WTC11 (cell line): ENCODE measurements at regions not wholly inside any gene's neighbourhood (a gene's known extent, or its start where the extent isn't known, plus 50 kb on each side); places are given as distances from the start of the nearest gene placed in this dataset.

ENCODE experiments used
- ATAC-seq: fragments of 200-7000 bp; cut with Tn5 transposase; 2 replicates; pipeline ENCODE4 v1.10.0; 2021; ENCODE audit warnings: mild to moderate bottlenecking, moderate library complexity
- CTCF ChIA-PET: fragments of 300-600 bp; sonication (Branson Sonifier 250); formaldehyde crosslinking; loops from one replicate; lab custom pipeline; 2021; ENCODE audit warnings: antibody characterized with exemption; lab: Charles Lee
- POLR2A ChIA-PET: fragments of 350-600 bp; sonication (Branson Sonifier 250); formaldehyde crosslinking; loops from one replicate; lab custom pipeline; 2021; ENCODE audit warnings: antibody characterized with exemption; lab: Charles Lee
- DNase-seq: peaks from one replicate; pipeline ENCODE4 v3.0.0; 2021; ENCODE audit warnings: low spot score
- H3K27ac Mint-ChIP-seq: 2 replicates; pipeline ENCODE4 v1.8.0; 2021; ENCODE audit warnings: mixed read lengths
- H3K27me3 Mint-ChIP-seq: 2 replicates; pipeline ENCODE4 v1.8.0; 2021; ENCODE audit warnings: low read depth, mild to moderate bottlenecking, moderate library complexity, mixed read lengths
- H3K36me3 Mint-ChIP-seq: 2 replicates; pipeline ENCODE4 v1.8.0; 2021; ENCODE audit warnings: mixed read lengths
- H3K4me1 Mint-ChIP-seq: 2 replicates; pipeline ENCODE4 v1.8.0; 2022; ENCODE audit warnings: mixed read lengths
- H3K4me3 Mint-ChIP-seq: 2 replicates; pipeline ENCODE4 v1.8.0; 2021; ENCODE audit warnings: mild to moderate bottlenecking, moderate library complexity, mixed read lengths
- H3K9me3 Mint-ChIP-seq: 2 replicates; pipeline ENCODE4 v1.8.0; 2021; ENCODE audit warnings: mixed read lengths
- CREB1 ChIP-seq: sonication (generic); formaldehyde crosslinking; IDR thresholded peaks from 2 replicates; pipeline ENCODE4 v1.8.0; 2023; ENCODE audit warnings: mild to moderate bottlenecking, missing genetic modification reagents
- ELF4 ChIP-seq: sonication (generic); formaldehyde crosslinking; IDR thresholded peaks from 2 replicates; pipeline ENCODE4 v1.8.1; 2022; ENCODE audit warnings: low read depth, mild to moderate bottlenecking, moderate library complexity, missing genetic modification reagents
- FOXJ3 ChIP-seq: sonication (generic); formaldehyde crosslinking; IDR thresholded peaks from 2 replicates; pipeline ENCODE4 v1.9.0; 2021; ENCODE audit warnings: missing genetic modification reagents, mild to moderate bottlenecking, borderline replicate concordance
- FOXP1 ChIP-seq: sonication (generic); formaldehyde crosslinking; IDR thresholded peaks from 2 replicates; pipeline ENCODE4 v1.8.0; 2022; ENCODE audit warnings: missing genetic modification reagents, mild to moderate bottlenecking, moderate library complexity, borderline replicate concordance
- GTF2I ChIP-seq: fragments of 250-450 bp; sonication (Bioruptor Pico); conservative IDR thresholded peaks from 2 replicates; pipeline ENCODE4 v1.4.0; 2021; ENCODE audit warnings: mild to moderate bottlenecking
- TCF7 ChIP-seq: sonication (generic); formaldehyde crosslinking; IDR thresholded peaks from 2 replicates; pipeline ENCODE4 v1.8.0; 2022; ENCODE audit warnings: mild to moderate bottlenecking, low read depth, missing genetic modification reagents, moderate library complexity
- TF ChIP-seq, protein P1 (sequence below): fragments of 250-450 bp; sonication (Bioruptor Pico); IDR thresholded peaks from 2 replicates; pipeline ENCODE4 v1.9.0; 2021; ENCODE audit warnings: moderate library complexity, mild to moderate bottlenecking, inconsistent platforms, borderline replicate concordance
- TF ChIP-seq, protein P2 (sequence below): sonication (generic); formaldehyde crosslinking; IDR thresholded peaks from 2 replicates; pipeline ENCODE4 v1.8.1; 2023; ENCODE audit warnings: mild to moderate bottlenecking, moderate library complexity, missing genetic modification reagents
- TF ChIP-seq, protein P3 (sequence below): sonication (generic); formaldehyde crosslinking; IDR thresholded peaks from 2 replicates; pipeline ENCODE4 v1.8.1; 2023; ENCODE audit warnings: mild to moderate bottlenecking, missing genetic modification reagents
- TF ChIP-seq, protein P4 (sequence below): sonication (generic); formaldehyde crosslinking; IDR thresholded peaks from 2 replicates; pipeline ENCODE4 v1.8.0; 2022; ENCODE audit warnings: mild to moderate bottlenecking, missing genetic modification reagents
- TF ChIP-seq, protein P5 (sequence below): sonication (generic); formaldehyde crosslinking; IDR thresholded peaks from 2 replicates; pipeline ENCODE4 v1.8.1; 2023; ENCODE audit warnings: mild to moderate bottlenecking, missing genetic modification reagents, moderate library complexity
- TF ChIP-seq, protein P6 (sequence below): sonication (generic); formaldehyde crosslinking; IDR thresholded peaks from 2 replicates; pipeline ENCODE4 v1.8.0; 2023; ENCODE audit warnings: mild to moderate bottlenecking, missing genetic modification reagents
- TF ChIP-seq, protein P7 (sequence below): fragments of 200-600 bp; IDR thresholded peaks from 2 replicates; pipeline ENCODE4 v1.8.0; 2022; ENCODE audit warnings: antibody characterized with exemption
- TF ChIP-seq, protein P8 (sequence below): sonication (generic); formaldehyde crosslinking; IDR thresholded peaks from 2 replicates; pipeline ENCODE4 v1.8.0; 2022; ENCODE audit warnings: mild to moderate bottlenecking, missing genetic modification reagents

DNA sequence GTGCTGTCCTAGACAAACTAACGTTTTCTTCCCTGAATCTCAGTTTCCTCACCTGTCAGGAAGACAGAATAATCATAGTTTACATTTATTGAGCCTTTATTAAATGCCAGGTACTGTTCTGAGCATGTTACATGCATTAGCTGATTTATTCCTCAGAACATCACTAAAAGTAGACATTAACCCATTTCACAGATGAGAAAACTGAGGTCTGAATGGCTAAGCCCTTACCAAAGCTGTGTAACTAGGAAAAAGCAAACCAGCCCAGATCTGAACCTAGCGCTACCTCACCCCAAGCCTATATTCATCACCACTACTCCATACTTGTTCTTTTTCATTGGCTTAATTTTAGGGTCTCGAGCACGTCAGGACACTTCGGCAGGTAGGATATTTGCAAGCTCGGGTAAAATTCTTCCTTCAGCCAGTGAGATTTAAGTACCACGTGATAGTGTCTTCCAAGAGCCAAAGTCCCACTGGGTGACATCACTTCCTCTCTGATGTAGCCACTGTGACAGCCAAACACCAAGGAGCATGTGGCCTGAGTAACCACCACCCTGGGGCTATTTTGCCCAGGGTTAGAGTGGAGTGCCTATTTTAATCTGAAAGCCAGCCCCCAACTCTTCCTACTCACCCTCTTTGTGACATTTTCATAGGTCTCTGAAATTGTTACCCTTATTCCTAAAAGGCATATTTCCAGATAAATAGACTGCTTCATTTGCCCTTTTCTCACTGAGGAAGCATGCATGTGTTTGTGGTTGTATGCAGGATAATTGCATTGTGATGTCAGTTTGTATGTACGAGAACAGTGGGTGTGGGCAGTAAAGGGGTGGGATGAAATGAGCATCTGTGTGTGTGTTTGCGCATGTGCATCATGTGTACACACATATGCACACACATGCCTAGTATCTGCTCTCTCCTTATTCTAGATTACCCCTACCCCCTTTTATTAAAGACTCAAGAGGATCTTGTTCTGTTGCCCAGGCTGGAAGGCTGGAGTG, 62.2 kb upstream of the WSCD2 start:
- POLR2A ChIA-PET = no interaction called here
- TF ChIP-seq GTF2I (0 out of 2 replicates have a peak, but pooled peaks have one; percentile 18), ELF4 (CRISPR knock-in tag) (no peak)
- TF ChIP-seq, all 79 proteins: peak for 1
- Mint-ChIP-seq H3K27ac (no peak overlapping the region), H3K4me1 (no peaks in the 10 kb centered on the region), H3K4me3 (no peak overlapping the region), H3K36me3 (no peaks in the 10 kb centered on the region), H3K27me3 (no peaks in the 10 kb centered on the region), H3K9me3 (no peaks in the 10 kb centered on the region)
- DNase-seq = no peak
- CTCF ChIA-PET = interaction anchor here (1.9 kb wide), 1 partner anchor 13 kb away, joined by 5 read pairs; no protein-coding TSS in a partner anchor
- ATAC-seq = no peak

DNA sequence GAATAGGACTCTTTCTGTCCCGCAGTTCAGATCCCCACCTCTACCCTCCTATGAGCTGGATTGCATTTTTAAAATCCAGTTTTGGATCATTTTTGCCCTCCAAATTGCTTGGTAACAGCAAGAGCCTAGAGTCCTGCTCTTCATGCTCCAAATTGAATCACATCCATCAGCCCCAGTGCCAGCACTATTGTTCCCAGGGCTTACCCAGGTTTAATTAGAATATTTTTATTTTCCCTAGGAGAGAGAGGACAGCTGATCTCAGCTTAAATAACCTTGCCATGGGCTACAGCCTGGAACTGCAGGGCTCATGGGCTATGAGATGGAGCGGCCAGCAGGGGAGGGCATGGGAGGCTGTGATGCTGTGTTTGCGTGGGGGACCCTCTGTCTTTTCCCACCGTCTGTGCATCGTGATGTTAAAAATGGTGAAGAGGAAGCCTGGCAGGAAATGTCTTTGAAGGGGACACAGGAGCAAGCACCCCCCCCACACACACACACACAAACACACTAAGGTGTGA, 59.4 kb upstream of the WSCD2 start:
- CTCF ChIA-PET = interaction anchor here (0.6 to 2.2 kb wide), 4 partner anchors 77 to 268 kb away, joined by 3 to 8 read pairs (median 4); no protein-coding TSS in a partner anchor
- no peak overlapping the region for H3K4me3 Mint-ChIP-seq

More for the DNA sequence above, 59.4 kb upstream of the WSCD2 start:
- Mint-ChIP-seq H3K9me3 (no peaks in the 10 kb centered on the region), H3K36me3 (no peaks in the 10 kb centered on the region), H3K4me1 (peaks cover 9% of the 10 kb centered on the region), H3K27me3 (no peaks in the 10 kb centered on the region), H3K27ac (no peak overlapping the region)
- TF ChIP-seq, protein P1, sequence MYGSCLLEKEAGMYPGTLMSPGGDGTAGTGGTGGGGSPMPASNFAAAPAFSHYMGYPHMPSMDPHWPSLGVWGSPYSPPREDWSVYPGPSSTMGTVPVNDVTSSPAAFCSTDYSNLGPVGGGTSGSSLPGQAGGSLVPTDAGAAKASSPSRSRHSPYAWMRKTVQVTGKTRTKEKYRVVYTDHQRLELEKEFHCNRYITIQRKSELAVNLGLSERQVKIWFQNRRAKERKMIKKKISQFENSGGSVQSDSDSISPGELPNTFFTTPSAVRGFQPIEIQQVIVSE (CRISPR knock-in tag) = no peak
- TF ChIP-seq FOXJ3 (CRISPR knock-in tag) = no peak
- TF ChIP-seq, protein P2, sequence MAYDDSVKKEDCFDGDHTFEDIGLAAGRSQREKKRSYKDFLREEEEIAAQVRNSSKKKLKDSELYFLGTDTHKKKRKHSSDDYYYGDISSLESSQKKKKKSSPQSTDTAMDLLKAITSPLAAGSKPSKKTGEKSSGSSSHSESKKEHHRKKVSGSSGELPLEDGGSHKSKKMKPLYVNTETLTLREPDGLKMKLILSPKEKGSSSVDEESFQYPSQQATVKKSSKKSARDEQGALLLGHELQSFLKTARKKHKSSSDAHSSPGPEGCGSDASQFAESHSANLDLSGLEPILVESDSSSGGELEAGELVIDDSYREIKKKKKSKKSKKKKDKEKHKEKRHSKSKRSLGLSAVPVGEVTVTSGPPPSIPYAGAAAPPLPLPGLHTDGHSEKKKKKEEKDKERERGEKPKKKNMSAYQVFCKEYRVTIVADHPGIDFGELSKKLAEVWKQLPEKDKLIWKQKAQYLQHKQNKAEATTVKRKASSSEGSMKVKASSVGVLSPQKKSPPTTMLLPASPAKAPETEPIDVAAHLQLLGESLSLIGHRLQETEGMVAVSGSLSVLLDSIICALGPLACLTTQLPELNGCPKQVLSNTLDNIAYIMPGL (CRISPR knock-in tag) = no peak
- no peak for TF ChIP-seq TCF7 (CRISPR knock-in tag)
- TF ChIP-seq, protein P3, sequence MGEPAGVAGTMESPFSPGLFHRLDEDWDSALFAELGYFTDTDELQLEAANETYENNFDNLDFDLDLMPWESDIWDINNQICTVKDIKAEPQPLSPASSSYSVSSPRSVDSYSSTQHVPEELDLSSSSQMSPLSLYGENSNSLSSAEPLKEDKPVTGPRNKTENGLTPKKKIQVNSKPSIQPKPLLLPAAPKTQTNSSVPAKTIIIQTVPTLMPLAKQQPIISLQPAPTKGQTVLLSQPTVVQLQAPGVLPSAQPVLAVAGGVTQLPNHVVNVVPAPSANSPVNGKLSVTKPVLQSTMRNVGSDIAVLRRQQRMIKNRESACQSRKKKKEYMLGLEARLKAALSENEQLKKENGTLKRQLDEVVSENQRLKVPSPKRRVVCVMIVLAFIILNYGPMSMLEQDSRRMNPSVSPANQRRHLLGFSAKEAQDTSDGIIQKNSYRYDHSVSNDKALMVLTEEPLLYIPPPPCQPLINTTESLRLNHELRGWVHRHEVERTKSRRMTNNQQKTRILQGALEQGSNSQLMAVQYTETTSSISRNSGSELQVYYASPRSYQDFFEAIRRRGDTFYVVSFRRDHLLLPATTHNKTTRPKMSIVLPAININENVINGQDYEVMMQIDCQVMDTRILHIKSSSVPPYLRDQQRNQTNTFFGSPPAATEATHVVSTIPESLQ (CRISPR knock-in tag) = no peak
- TF ChIP-seq, protein P4, sequence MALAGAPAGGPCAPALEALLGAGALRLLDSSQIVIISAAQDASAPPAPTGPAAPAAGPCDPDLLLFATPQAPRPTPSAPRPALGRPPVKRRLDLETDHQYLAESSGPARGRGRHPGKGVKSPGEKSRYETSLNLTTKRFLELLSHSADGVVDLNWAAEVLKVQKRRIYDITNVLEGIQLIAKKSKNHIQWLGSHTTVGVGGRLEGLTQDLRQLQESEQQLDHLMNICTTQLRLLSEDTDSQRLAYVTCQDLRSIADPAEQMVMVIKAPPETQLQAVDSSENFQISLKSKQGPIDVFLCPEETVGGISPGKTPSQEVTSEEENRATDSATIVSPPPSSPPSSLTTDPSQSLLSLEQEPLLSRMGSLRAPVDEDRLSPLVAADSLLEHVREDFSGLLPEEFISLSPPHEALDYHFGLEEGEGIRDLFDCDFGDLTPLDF (CRISPR knock-in tag) = no peak
- TF ChIP-seq CREB1 = no peak
- TF ChIP-seq FOXP1 = no peak
- TF ChIP-seq, protein P5, sequence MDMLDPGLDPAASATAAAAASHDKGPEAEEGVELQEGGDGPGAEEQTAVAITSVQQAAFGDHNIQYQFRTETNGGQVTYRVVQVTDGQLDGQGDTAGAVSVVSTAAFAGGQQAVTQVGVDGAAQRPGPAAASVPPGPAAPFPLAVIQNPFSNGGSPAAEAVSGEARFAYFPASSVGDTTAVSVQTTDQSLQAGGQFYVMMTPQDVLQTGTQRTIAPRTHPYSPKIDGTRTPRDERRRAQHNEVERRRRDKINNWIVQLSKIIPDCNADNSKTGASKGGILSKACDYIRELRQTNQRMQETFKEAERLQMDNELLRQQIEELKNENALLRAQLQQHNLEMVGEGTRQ (CRISPR knock-in tag) = no peak
- TF ChIP-seq, protein P6, sequence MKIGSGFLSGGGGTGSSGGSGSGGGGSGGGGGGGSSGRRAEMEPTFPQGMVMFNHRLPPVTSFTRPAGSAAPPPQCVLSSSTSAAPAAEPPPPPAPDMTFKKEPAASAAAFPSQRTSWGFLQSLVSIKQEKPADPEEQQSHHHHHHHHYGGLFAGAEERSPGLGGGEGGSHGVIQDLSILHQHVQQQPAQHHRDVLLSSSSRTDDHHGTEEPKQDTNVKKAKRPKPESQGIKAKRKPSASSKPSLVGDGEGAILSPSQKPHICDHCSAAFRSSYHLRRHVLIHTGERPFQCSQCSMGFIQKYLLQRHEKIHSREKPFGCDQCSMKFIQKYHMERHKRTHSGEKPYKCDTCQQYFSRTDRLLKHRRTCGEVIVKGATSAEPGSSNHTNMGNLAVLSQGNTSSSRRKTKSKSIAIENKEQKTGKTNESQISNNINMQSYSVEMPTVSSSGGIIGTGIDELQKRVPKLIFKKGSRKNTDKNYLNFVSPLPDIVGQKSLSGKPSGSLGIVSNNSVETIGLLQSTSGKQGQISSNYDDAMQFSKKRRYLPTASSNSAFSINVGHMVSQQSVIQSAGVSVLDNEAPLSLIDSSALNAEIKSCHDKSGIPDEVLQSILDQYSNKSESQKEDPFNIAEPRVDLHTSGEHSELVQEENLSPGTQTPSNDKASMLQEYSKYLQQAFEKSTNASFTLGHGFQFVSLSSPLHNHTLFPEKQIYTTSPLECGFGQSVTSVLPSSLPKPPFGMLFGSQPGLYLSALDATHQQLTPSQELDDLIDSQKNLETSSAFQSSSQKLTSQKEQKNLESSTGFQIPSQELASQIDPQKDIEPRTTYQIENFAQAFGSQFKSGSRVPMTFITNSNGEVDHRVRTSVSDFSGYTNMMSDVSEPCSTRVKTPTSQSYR (CRISPR knock-in tag) = no peak
- TF ChIP-seq, protein P7, sequence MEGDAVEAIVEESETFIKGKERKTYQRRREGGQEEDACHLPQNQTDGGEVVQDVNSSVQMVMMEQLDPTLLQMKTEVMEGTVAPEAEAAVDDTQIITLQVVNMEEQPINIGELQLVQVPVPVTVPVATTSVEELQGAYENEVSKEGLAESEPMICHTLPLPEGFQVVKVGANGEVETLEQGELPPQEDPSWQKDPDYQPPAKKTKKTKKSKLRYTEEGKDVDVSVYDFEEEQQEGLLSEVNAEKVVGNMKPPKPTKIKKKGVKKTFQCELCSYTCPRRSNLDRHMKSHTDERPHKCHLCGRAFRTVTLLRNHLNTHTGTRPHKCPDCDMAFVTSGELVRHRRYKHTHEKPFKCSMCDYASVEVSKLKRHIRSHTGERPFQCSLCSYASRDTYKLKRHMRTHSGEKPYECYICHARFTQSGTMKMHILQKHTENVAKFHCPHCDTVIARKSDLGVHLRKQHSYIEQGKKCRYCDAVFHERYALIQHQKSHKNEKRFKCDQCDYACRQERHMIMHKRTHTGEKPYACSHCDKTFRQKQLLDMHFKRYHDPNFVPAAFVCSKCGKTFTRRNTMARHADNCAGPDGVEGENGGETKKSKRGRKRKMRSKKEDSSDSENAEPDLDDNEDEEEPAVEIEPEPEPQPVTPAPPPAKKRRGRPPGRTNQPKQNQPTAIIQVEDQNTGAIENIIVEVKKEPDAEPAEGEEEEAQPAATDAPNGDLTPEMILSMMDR = no peak
- TF ChIP-seq, protein P8, sequence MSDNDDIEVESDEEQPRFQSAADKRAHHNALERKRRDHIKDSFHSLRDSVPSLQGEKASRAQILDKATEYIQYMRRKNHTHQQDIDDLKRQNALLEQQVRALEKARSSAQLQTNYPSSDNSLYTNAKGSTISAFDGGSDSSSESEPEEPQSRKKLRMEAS (CRISPR knock-in tag) = no peak
- ATAC-seq (peak; percentile 52), DNase-seq (no peak)
- POLR2A ChIA-PET = interaction anchor here (0.6 kb wide), 1 partner anchor 622 kb away, joined by 3 read pairs; no protein-coding TSS in a partner anchor
